ENCODE measurements at regions not wholly inside any gene's neighbourhood (a gene's known extent, or its start where the extent isn't known, plus 50 kb on each side); places are given as distances from the start of the nearest gene placed in this dataset.

- WGBS: 92% methylated on average over 2 of the region's 2 CpGs
- no peaks in the 10 kb centered on the region for H3K4me1 ChIP-seq (ENCODE audit: control insufficient read depth in 4 of 4, insufficient read depth in 4 of 4, low read length in 3 of 4)
- H3K4me3 ChIP-seq (ENCODE audit: low read depth in 1 of 3, low read length in 3 of 3): no peak overlapping the region
- no peak for DNase-seq (ENCODE audit: low spot score)
- no peaks in the 10 kb centered on the region for H3K27me3 ChIP-seq (ENCODE audit: control insufficient read depth in 4 of 4, insufficient read depth in 4 of 4, low read length in 3 of 4)
- TF ChIP-seq RXRA (IDR thresholded peaks at IDR 0.05) (no peak), JUND (IDR thresholded peaks at IDR 0.05) (no peak), RAD21 (IDR thresholded peaks at IDR 0.05) (no peak), EGR1 (IDR thresholded peaks at IDR 0.05; ENCODE audit: low read depth in 2 of 2) (no peak), ATF3 (IDR thresholded peaks at IDR 0.05) (no peak), MAX (IDR thresholded peaks at IDR 0.05) (no peak), FOXA2 (IDR thresholded peaks at IDR 0.05) (no peak)
- no peaks in the 10 kb centered on the region for H3K9me3 ChIP-seq (ENCODE audit: control insufficient read depth in 4 of 4, low read length in 3 of 4)
- no peaks in the 10 kb centered on the region for H3K36me3 ChIP-seq (ENCODE audit: control insufficient read depth in 4 of 4, insufficient read depth in 3 of 4, low read depth in 1 of 4, low read length in 3 of 4)
- H3K9ac ChIP-seq (ENCODE audit: low read depth in 1 of 2, low read length in 2 of 2): no peak overlapping the region
- H3K27ac ChIP-seq (ENCODE audit: low read depth in 1 of 2, low read length in 2 of 2): no peak overlapping the region
Measured at GRCh38 chr3:110567029-110567428, 504.6 kb upstream of the NECTIN3 start.

- DNase-seq (ENCODE audit: low spot score): no peak
- no peak overlapping the region for H3K27ac ChIP-seq (ENCODE audit: low read depth in 1 of 2, low read length in 2 of 2)
- H3K4me1 ChIP-seq (ENCODE audit: control insufficient read depth in 4 of 4, insufficient read depth in 4 of 4, low read length in 3 of 4): no peaks in the 10 kb centered on the region
- H3K36me3 ChIP-seq (ENCODE audit: control insufficient read depth in 4 of 4, insufficient read depth in 3 of 4, low read depth in 1 of 4, low read length in 3 of 4): no peaks in the 10 kb centered on the region
- TF ChIP-seq EGR1 (IDR thresholded peaks at IDR 0.05; ENCODE audit: low read depth in 2 of 2) (no peak), FOXA2 (IDR thresholded peaks at IDR 0.05) (no peak), FOXA1 (IDR thresholded peaks at IDR 0.05) (no peak), REST (IDR thresholded peaks at IDR 0.05) (no peak)
- 70% methylated on average over 2 of the region's 2 CpGs for WGBS
- H3K9ac ChIP-seq (ENCODE audit: low read depth in 1 of 2, low read length in 2 of 2): no peak overlapping the region
- H3K9me3 ChIP-seq (ENCODE audit: control insufficient read depth in 4 of 4, low read length in 3 of 4): no peaks in the 10 kb centered on the region
- H3K4me3 ChIP-seq (ENCODE audit: low read depth in 1 of 3, low read length in 3 of 3): no peak overlapping the region
- H3K27me3 ChIP-seq (ENCODE audit: control insufficient read depth in 4 of 4, insufficient read depth in 4 of 4, low read length in 3 of 4): no peaks in the 10 kb centered on the region
Measured at GRCh38 chr3:110568246-110568645, 503.4 kb upstream of the NECTIN3 start.

GRCh38 chr3:110569073-110569472 is 502.5 kb upstream of the NECTIN3 start:
- 87% methylated on average over 2 of the region's 2 CpGs for WGBS
- H3K4me1 ChIP-seq (ENCODE audit: control insufficient read depth in 4 of 4, insufficient read depth in 4 of 4, low read length in 3 of 4): no peaks in the 10 kb centered on the region
- no peaks in the 10 kb centered on the region for H3K27me3 ChIP-seq (ENCODE audit: control insufficient read depth in 4 of 4, insufficient read depth in 4 of 4, low read length in 3 of 4)
- H3K36me3 ChIP-seq (ENCODE audit: control insufficient read depth in 4 of 4, insufficient read depth in 3 of 4, low read depth in 1 of 4, low read length in 3 of 4): no peaks in the 10 kb centered on the region
- H3K9me3 ChIP-seq (ENCODE audit: control insufficient read depth in 4 of 4, low read length in 3 of 4): no peaks in the 10 kb centered on the region
- H3K4me3 ChIP-seq (ENCODE audit: low read depth in 1 of 3, low read length in 3 of 3): no peak overlapping the region
- no peak overlapping the region for H3K27ac ChIP-seq (ENCODE audit: low read depth in 1 of 2, low read length in 2 of 2)
- no peak for DNase-seq (ENCODE audit: low spot score)
- no peak overlapping the region for H3K9ac ChIP-seq (ENCODE audit: low read depth in 1 of 2, low read length in 2 of 2)
- TF ChIP-seq HNF4A (conservative IDR thresholded peaks at IDR 0.05): no peak
- no peak for TF ChIP-seq TAF1 (conservative IDR thresholded peaks at IDR 0.05)
- no peak for TF ChIP-seq ZBTB33 (IDR thresholded peaks at IDR 0.05)
- TF ChIP-seq GABPA (IDR thresholded peaks at IDR 0.05 in 1 of 2, conservative IDR thresholded peaks at IDR 0.05 in 1 of 2): no peak
- TF ChIP-seq ATF3 (IDR thresholded peaks at IDR 0.05): no peak
- TF ChIP-seq CTCF (IDR thresholded peaks at IDR 0.05; ENCODE audit: low read depth, low read length, missing input control): no peak
- no peak for TF ChIP-seq YY1 (IDR thresholded peaks at IDR 0.05)
- no peak for TF ChIP-seq FOXA2 (IDR thresholded peaks at IDR 0.05)
- no peak for TF ChIP-seq JUND (IDR thresholded peaks at IDR 0.05)
- no peak for TF ChIP-seq RXRA (IDR thresholded peaks at IDR 0.05)
- TF ChIP-seq RAD21 (IDR thresholded peaks at IDR 0.05): no peak
- TF ChIP-seq MAX (IDR thresholded peaks at IDR 0.05): no peak
- no peak for TF ChIP-seq HNF4G (IDR thresholded peaks at IDR 0.05)
- TF ChIP-seq EGR1 (IDR thresholded peaks at IDR 0.05; ENCODE audit: low read depth in 2 of 2): no peak
- no peak for TF ChIP-seq SP1 (IDR thresholded peaks at IDR 0.05)
- no peak for TF ChIP-seq NR2F2 (IDR thresholded peaks at IDR 0.05)
